ENCODE measurements at regions not wholly inside any gene's neighbourhood (a gene's known extent, or its start where the extent isn't known, plus 50 kb on each side); places are given as distances from the start of the nearest gene placed in this dataset.

DNA sequence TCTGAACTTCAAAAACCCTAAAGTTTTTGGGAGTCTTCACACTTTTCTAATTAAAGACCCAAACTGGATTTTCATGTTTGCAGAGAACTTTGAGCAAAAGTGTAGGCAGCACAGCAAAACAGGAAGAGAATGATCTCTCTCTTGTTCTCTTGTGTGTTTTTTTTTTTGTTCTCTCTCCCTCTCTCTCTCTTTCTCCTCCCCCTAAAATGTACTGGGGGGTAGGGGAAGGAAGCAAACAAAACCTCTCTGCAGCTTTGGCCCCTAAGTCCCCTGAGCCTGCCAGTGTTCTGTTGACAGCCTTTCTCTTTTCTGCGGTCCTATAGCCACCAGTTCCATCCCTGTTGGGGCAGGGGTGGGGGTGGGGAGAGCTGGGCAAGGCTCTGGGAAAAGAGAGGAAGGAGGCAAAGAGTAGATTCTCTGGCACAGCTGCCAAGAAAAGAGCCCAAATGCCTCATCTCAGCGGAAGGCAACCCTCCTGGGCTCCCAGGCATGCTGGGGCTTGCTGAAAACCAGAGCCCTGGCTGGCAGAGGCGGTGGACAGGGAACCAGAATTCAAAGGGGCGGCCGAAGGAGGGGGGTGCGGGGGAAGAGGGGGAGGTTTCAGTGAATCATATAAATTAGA is 295.3 kb downstream of the SOX9 start:
- no peak for DNase-seq (ENCODE audit: low read depth, low spot score)
- H3K9ac ChIP-seq (ENCODE audit: insufficient read length), result no peak overlapping the region
- no peak overlapping the region for H3K27ac ChIP-seq

GRCh38 chr17:72416905-72417304 is 296.1 kb downstream of the SOX9 start:
- TF ChIP-seq EZH2 (IDR thresholded peaks at IDR 0.05), result no peak
- TF ChIP-seq POLR2AphosphoS5 (IDR thresholded peaks at IDR 0.05; ENCODE audit: borderline replicate concordance, low read depth, low read length), result no peak
- no peak for TF ChIP-seq FOXP2 (optimal IDR thresholded peaks at IDR 0.05; ENCODE audit: control extremely low read depth, extremely low read length, insufficient read depth)
- DNase-seq (ENCODE audit: low read depth, low spot score), result no peak
- Histone ChIP-seq H3K9me3 (ENCODE audit: low read depth, low read length) (no peaks in the 10 kb centered on the region), H3K4me3 (no peak overlapping the region), H3K36me3 (ENCODE audit: insufficient read depth, low read length) (no peaks in the 10 kb centered on the region), H3K9ac (ENCODE audit: insufficient read length) (no peak overlapping the region), H3K27ac (no peak overlapping the region)

More for the DNA sequence above, 295.3 kb downstream of the SOX9 start:
- Histone ChIP-seq H3K4me3 (no peak overlapping the region), H3K9me3 (ENCODE audit: low read depth, low read length) (no peaks in the 10 kb centered on the region), H3K36me3 (ENCODE audit: insufficient read depth, low read length) (no peaks in the 10 kb centered on the region)
- TF ChIP-seq EZH2 (IDR thresholded peaks at IDR 0.05), result no peak
- TF ChIP-seq FOXP2 (optimal IDR thresholded peaks at IDR 0.05; ENCODE audit: control extremely low read depth, extremely low read length, insufficient read depth), result no peak
- no peak for TF ChIP-seq POLR2AphosphoS5 (IDR thresholded peaks at IDR 0.05; ENCODE audit: borderline replicate concordance, low read depth, low read length)

GRCh38 chr17:72417627-72418026 is 296.8 kb downstream of the SOX9 start:
- Histone ChIP-seq H3K36me3 (ENCODE audit: insufficient read depth, low read length) (no peaks in the 10 kb centered on the region), H3K9ac (ENCODE audit: insufficient read length) (no peak overlapping the region), H3K27ac (no peak overlapping the region), H3K9me3 (ENCODE audit: low read depth, low read length) (no peaks in the 10 kb centered on the region), H3K4me3 (no peak overlapping the region)
- TF ChIP-seq EZH2 (IDR thresholded peaks at IDR 0.05) (no peak), POLR2AphosphoS5 (IDR thresholded peaks at IDR 0.05; ENCODE audit: borderline replicate concordance, low read depth, low read length) (no peak), FOXP2 (optimal IDR thresholded peaks at IDR 0.05; ENCODE audit: control extremely low read depth, extremely low read length, insufficient read depth) (no peak)
- no peak for DNase-seq (ENCODE audit: low read depth, low spot score)

DNA sequence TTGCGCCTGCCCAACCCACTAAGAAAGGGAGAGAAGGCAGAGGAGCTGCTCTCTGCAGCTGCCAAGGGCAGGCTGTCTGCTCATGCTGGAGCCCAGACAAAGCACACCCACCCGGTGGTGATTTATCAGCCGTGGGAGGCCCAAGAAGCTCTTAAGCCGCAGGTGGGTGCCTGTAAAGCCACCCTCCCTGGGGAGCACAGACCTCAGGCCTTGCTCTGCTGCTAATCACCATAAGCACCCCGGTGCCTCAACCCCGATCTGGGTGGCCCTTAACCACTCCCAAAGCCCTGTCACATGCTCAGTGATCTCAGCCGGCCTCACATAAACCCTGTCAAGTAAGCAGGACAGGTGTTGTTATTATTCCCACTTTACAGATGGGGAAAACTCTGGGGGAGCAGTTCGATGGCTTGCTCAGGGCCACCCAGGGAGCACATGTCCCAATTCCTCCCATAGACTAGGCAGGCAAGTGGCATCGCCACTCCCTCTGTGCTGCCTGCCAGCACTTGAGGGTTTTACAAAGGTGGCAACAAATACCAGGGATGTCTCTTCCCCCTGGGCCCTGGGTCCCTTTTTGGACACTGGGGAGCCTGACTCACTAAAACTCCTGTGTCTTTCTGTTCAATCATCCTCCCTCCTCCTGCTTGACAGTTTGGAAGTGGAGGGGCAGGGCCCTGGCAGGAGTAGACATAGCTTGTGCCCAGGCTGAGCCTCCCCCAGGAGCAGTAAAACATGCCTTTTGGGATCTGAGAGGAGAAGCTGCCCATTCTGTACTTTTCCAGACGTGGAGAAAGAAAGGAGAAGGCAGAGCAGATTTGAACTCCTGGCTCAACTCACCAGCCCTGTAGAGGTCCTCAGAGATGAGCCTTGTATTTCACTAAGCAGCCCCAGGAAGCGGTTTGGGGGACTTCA is 299.3 kb downstream of the SOX9 start:
- Histone ChIP-seq H3K9me3 (ENCODE audit: low read depth, low read length) (no peaks in the 10 kb centered on the region), H3K4me3 (no peak overlapping the region), H3K9ac (ENCODE audit: insufficient read length) (no peak overlapping the region), H3K27ac (no peak overlapping the region), H3K36me3 (ENCODE audit: insufficient read depth, low read length) (no peaks in the 10 kb centered on the region)
- TF ChIP-seq EZH2 (IDR thresholded peaks at IDR 0.05), result no peak
- no peak for TF ChIP-seq FOXP2 (optimal IDR thresholded peaks at IDR 0.05; ENCODE audit: control extremely low read depth, extremely low read length, insufficient read depth)
- TF ChIP-seq POLR2AphosphoS5 (IDR thresholded peaks at IDR 0.05; ENCODE audit: borderline replicate concordance, low read depth, low read length), result no peak
- DNase-seq (ENCODE audit: low read depth, low spot score), result no peak

DNA sequence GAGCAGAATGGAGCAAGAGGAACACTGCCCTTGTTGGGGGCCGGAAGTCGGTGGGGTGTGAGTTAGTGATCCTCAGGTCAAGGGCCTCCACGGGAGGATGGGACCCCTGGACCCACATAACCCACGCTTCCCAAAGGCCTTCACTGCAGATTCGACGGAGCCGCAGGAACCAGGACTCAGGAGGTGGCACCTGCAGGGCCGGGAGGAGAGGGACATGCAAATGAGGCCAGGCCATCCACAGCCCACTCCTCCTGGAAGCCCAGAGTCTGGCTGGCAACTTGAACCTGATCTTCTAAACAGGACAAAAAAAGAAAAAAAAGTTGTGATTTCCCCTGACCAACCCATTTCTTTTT is 299.9 kb downstream of the SOX9 start:
- TF ChIP-seq FOXP2 (optimal IDR thresholded peaks at IDR 0.05; ENCODE audit: control extremely low read depth, extremely low read length, insufficient read depth) (no peak), POLR2AphosphoS5 (IDR thresholded peaks at IDR 0.05; ENCODE audit: borderline replicate concordance, low read depth, low read length) (no peak), EZH2 (IDR thresholded peaks at IDR 0.05) (no peak)
- H3K27ac ChIP-seq, result no peak overlapping the region
- H3K9me3 ChIP-seq (ENCODE audit: low read depth, low read length), result no peaks in the 10 kb centered on the region
- no peaks in the 10 kb centered on the region for H3K36me3 ChIP-seq (ENCODE audit: insufficient read depth, low read length)
- H3K4me3 ChIP-seq, result no peak overlapping the region
- no peak overlapping the region for H3K9ac ChIP-seq (ENCODE audit: insufficient read length)
- DNase-seq (ENCODE audit: low read depth, low spot score), result no peak

DNA sequence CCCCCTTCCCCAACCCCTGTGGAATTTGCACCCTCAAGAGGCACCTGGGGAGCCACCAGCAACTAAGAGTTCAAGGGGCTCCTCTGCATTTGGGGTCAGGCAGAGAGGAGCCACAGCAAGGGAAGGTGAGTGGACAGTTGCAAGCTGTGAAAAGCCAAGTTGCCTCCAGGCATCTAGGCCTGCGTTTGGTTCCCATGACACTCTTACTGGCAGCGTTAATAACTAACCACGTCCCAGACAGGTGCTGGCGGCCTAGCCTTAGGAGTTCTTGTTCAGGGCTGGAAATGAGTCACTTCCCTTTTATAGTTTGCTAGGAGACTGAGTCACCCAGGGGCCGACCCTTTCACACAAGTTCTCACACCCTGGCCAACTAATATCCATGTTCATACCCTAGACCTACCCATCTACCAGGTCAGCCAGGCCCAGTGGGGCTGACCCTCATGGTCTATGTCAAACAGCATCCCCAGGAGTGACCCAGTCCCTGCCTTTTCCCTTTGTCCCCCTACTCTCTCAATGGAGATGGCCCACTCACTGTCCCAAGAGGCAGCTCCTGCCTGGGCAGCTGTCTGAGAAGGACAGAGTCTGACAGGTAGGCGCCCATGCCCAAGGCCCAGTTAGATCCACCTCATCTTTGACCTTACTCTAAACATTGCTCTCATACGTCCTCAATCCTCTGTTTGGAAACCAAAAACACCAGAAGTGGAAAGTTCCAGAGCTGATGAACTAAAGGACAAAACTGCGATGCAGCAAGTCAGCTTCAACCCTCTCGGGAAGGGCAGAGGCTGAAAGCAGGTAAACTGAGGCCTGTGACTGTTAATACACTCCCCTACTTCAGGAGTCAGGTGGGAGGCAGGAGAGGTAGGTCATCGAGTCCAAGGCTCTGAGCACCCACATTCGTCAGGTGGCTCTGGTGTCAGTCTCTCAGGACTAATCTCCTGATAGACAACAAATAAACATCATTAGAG is 300.6 kb downstream of the SOX9 start:
- Histone ChIP-seq H3K36me3 (ENCODE audit: insufficient read depth, low read length) (no peaks in the 10 kb centered on the region), H3K9me3 (ENCODE audit: low read depth, low read length) (no peaks in the 10 kb centered on the region), H3K27ac (no peak overlapping the region), H3K4me3 (no peak overlapping the region), H3K9ac (ENCODE audit: insufficient read length) (no peak overlapping the region)
- DNase-seq (ENCODE audit: low read depth, low spot score), result no peak
- TF ChIP-seq EZH2 (IDR thresholded peaks at IDR 0.05) (no peak), POLR2AphosphoS5 (IDR thresholded peaks at IDR 0.05; ENCODE audit: borderline replicate concordance, low read depth, low read length) (no peak), FOXP2 (optimal IDR thresholded peaks at IDR 0.05; ENCODE audit: control extremely low read depth, extremely low read length, insufficient read depth) (no peak)

GRCh38 chr17:72422204-72422504 is 301.3 kb downstream of the SOX9 start:
- H3K36me3 ChIP-seq (ENCODE audit: insufficient read depth, low read length), result no peaks in the 10 kb centered on the region
- DNase-seq (ENCODE audit: low read depth, low spot score), result no peak
- no peaks in the 10 kb centered on the region for H3K9me3 ChIP-seq (ENCODE audit: low read depth, low read length)
- H3K27ac ChIP-seq, result no peak overlapping the region
- no peak overlapping the region for H3K9ac ChIP-seq (ENCODE audit: insufficient read length)
- TF ChIP-seq EZH2 (IDR thresholded peaks at IDR 0.05) (no peak), POLR2AphosphoS5 (IDR thresholded peaks at IDR 0.05; ENCODE audit: borderline replicate concordance, low read depth, low read length) (no peak), FOXP2 (optimal IDR thresholded peaks at IDR 0.05; ENCODE audit: control extremely low read depth, extremely low read length, insufficient read depth) (no peak)
- H3K4me3 ChIP-seq, result no peak overlapping the region

Measured in SK-N-MC (cell line).